HEK293 (cell line): ENCODE measurements at regions not wholly inside any gene's neighbourhood (a gene's known extent, or its start where the extent isn't known, plus 50 kb on each side); places are given as distances from the start of the nearest gene placed in this dataset.

Source experiments
- CTCF ChIA-PET: fragments of 350-600 bp; formaldehyde crosslinking; extraction: SDS; loops from one replicate; lab custom pipeline; 2021; ENCODE audit warnings: antibody characterized with exemption; lab: Yijun Ruan, JAX
- POLR2A ChIA-PET: fragments of 300-600 bp; formaldehyde crosslinking; extraction: SDS; loops from one replicate; lab custom pipeline; 2020; ENCODE audit warnings: antibody characterized with exemption, inconsistent platforms; lab: Yijun Ruan, JAX
- H3K27ac ChIP-seq: fragments of 200-500 bp; sonication (Bioruptor generic); 2 replicates; pipeline ENCODE4 v1.5.1; 2014; ENCODE audit warnings: low read depth, low read length, control low read depth, inconsistent platforms; ENCODE audit errors: extremely low read depth
- H3K36me3 ChIP-seq, 2 experiments: fragments of 200-500 bp in 1 of 2; sonication (Bioruptor generic) in 1 of 2; 1 replicate in 1 of 2; 2 replicates in 1 of 2; pipeline ENCODE4 v1.5.1; 2014 to 2017; ENCODE audit warnings: inconsistent platforms in 2 of 2, low read length in 2 of 2; ENCODE audit not compliant: control insufficient read depth in 2 of 2, insufficient read depth in 1 of 2
- H3K4me1 ChIP-seq: fragments of 200-500 bp; sonication (Bioruptor generic); 2 replicates; pipeline ENCODE4 v1.5.1; 2014; ENCODE audit warnings: mild to moderate bottlenecking, low read length, inconsistent platforms; ENCODE audit not compliant: control insufficient read depth, insufficient read depth
- H3K4me3 ChIP-seq: 2 replicates; pipeline ENCODE4 v1.5.1; 2011; ENCODE audit warnings: low read depth, mild to moderate bottlenecking, control low read depth, low read length, moderate library complexity
- H3K9me3 ChIP-seq: fragments of 200-500 bp; sonication (Bioruptor generic); 2 replicates; pipeline ENCODE4 v1.5.1; 2014; ENCODE audit warnings: low read depth, low read length, inconsistent platforms; ENCODE audit not compliant: control insufficient read depth, insufficient read depth
- BCL6B ChIP-seq: fragments of 450-650 bp; formaldehyde crosslinking; IDR thresholded peaks from 2 replicates; pipeline ENCODE4 v1.5.1; 2017; ENCODE audit warnings: missing biosample characterization, missing genetic modification characterization
- IKZF3 ChIP-seq: fragments of 450-650 bp; IDR thresholded peaks from 2 replicates; pipeline ENCODE4 v1.5.0; 2018; ENCODE audit warnings: missing biosample characterization, mild to moderate bottlenecking, missing genetic modification characterization, moderate library complexity
- OVOL3 ChIP-seq: fragments of 450-650 bp; formaldehyde crosslinking; IDR thresholded peaks from 2 replicates; pipeline ENCODE4 v1.5.1; 2016; ENCODE audit warnings: missing biosample characterization, missing genetic modification characterization
- ZBTB7A ChIP-seq: fragments of 450-650 bp; formaldehyde crosslinking; IDR thresholded peaks from 2 replicates; pipeline ENCODE4 v1.5.1; 2016; ENCODE audit warnings: low read depth, missing biosample characterization, missing genetic modification characterization
- ZNF274 ChIP-seq, 2 experiments: fragments of 200-500 bp in 1 of 2; fragments of 450-650 bp in 1 of 2; sonication (Bioruptor generic) in 1 of 2; formaldehyde crosslinking in 1 of 2; IDR thresholded peaks; 2 replicates each; pipeline versions ENCODE4 v1.5.1 to v1.6.1; 2014 to 2016; ENCODE audit warnings: borderline replicate concordance in 1 of 2, inconsistent platforms in 1 of 2, low read length in 1 of 2, missing biosample characterization in 1 of 2, missing genetic modification characterization in 1 of 2
- ZNF280C ChIP-seq: fragments of 450-650 bp; formaldehyde crosslinking; IDR thresholded peaks from 2 replicates; pipeline ENCODE4 v1.5.1; 2016; ENCODE audit warnings: missing biosample characterization, missing genetic modification characterization
- ZNF324 ChIP-seq: fragments of 450-650 bp; formaldehyde crosslinking; IDR thresholded peaks from 2 replicates; pipeline ENCODE4 v1.5.1; 2016; ENCODE audit warnings: missing biosample characterization, missing genetic modification characterization
- ZNF350 ChIP-seq: fragments of 450-650 bp; formaldehyde crosslinking; IDR thresholded peaks from 2 replicates; pipeline ENCODE4 v1.5.0; 2017; ENCODE audit warnings: missing biosample characterization, mild to moderate bottlenecking, missing genetic modification characterization
- ZNF391 ChIP-seq: fragments of 450-650 bp; formaldehyde crosslinking; IDR thresholded peaks from 2 replicates; pipeline ENCODE4 v1.5.1; 2016; ENCODE audit warnings: low read depth, missing biosample characterization, missing genetic modification characterization, borderline replicate concordance
- ZNF488 ChIP-seq: fragments of 450-650 bp; formaldehyde crosslinking; IDR thresholded peaks from 2 replicates; pipeline ENCODE4 v1.5.1; 2016; ENCODE audit warnings: missing biosample characterization, missing genetic modification characterization
- ZNF580 ChIP-seq: fragments of 450-650 bp; formaldehyde crosslinking; IDR thresholded peaks from 2 replicates; pipeline ENCODE4 v1.5.1; 2016; ENCODE audit warnings: missing biosample characterization, missing genetic modification characterization
- ZNF654 ChIP-seq: fragments of 450-650 bp; formaldehyde crosslinking; IDR thresholded peaks from 2 replicates; pipeline ENCODE4 v1.5.1; 2016; ENCODE audit warnings: low read depth, missing biosample characterization, missing genetic modification characterization
- ZNF747 ChIP-seq: fragments of 450-650 bp; formaldehyde crosslinking; IDR thresholded peaks from 2 replicates; pipeline ENCODE4 v1.5.1; 2016; ENCODE audit warnings: missing biosample characterization, missing genetic modification characterization
- TF ChIP-seq, protein P1 (sequence below): fragments of 450-650 bp; formaldehyde crosslinking; IDR thresholded peaks from 2 replicates; pipeline ENCODE4 v1.5.1; 2016; ENCODE audit warnings: missing biosample characterization, missing genetic modification characterization
- TF ChIP-seq, protein P2 (sequence below): fragments of 450-650 bp; formaldehyde crosslinking; IDR thresholded peaks from 2 replicates; pipeline ENCODE4 v1.5.1; 2016; ENCODE audit warnings: missing biosample characterization, missing genetic modification characterization
- TF ChIP-seq, protein P3 (sequence below): fragments of 450-650 bp; IDR thresholded peaks from 2 replicates; pipeline ENCODE4 v1.5.1; 2018; ENCODE audit warnings: missing biosample characterization, missing genetic modification characterization

GRCh38 chr10:10156917-10157600 is 860.6 kb upstream of the CELF2 start (continued):
- TF ChIP-seq, protein P1, sequence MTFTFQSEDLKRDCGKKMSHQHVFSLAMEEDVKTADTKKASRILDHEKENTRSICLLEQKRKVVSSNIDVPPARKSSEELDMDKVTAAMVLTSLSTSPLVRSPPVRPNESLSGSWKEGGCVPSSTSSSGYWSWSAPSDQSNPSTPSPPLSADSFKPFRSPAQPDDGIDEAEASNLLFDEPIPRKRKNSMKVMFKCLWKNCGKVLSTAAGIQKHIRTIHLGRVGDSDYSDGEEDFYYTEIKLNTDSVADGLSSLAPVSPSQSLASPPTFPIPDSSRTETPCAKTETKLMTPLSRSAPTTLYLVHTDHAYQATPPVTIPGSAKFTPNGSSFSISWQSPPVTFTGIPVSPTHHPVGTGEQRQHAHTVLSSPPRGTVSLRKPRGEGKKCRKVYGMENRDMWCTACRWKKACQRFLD (tag by site-specific recombination): no peak
- TF ChIP-seq OVOL3 (tag by site-specific recombination) (no peak), ZNF274 (IDR thresholded peaks at IDR 0.05; ENCODE audit: low read length) (no peak), ZNF274 (tag by site-specific recombination; IDR thresholded peaks at IDR 0.05; ENCODE audit: borderline replicate concordance) (no peak)

DNA sequence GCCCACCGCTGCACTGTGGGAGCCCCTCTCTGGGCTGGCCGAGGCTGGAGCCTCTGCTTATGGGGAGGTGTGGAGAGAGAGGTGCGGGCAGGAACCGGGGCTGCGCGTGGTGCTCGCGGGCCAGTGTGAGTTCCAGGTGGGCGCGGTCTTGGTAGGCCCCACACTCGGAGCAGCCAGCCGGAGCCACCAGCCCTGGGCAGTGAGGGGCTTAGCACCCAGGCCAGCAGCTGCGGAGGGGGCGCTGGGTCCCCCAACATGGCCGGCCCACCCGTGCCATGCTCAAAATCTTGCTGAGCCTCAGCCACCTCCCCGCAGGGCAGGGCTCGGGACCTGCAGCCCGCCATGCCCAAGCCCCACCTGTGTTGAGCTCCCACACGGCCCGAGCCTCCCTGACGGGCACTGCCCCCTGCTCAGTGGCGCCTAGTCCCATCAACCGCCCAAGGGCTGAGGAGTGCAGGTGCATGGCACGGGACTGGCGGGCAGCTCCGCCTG is 856.8 kb upstream of the CELF2 start:
- no peaks in the 10 kb centered on the region for H3K4me1 ChIP-seq
- CTCF ChIA-PET: no interaction called here
- H3K27ac ChIP-seq: no peak overlapping the region
- POLR2A ChIA-PET: no interaction called here
- TF ChIP-seq ZNF350: no peak
- no peak for TF ChIP-seq ZNF488 (tag by site-specific recombination)
- TF ChIP-seq ZNF391 (tag by site-specific recombination): no peak
- no peak for TF ChIP-seq BCL6B (tag by site-specific recombination)
- TF ChIP-seq ZBTB7A (tag by site-specific recombination): no peak
- TF ChIP-seq, all 188 proteins: peak for 0
- Histone ChIP-seq H3K9me3 (no peaks in the 10 kb centered on the region), H3K36me3 (no peaks in the 10 kb centered on the region), H3K4me3 (no peak overlapping the region)

GRCh38 chr10:10164848-10165247 is 852.8 kb upstream of the CELF2 start:
- H3K4me1 ChIP-seq: no peaks in the 10 kb centered on the region
- no peak for TF ChIP-seq ZNF747
- TF ChIP-seq ZNF280C (tag by site-specific recombination): no peak
- H3K4me3 ChIP-seq: no peak overlapping the region
- no peaks in the 10 kb centered on the region for H3K36me3 ChIP-seq
- H3K27ac ChIP-seq: no peak overlapping the region
- POLR2A ChIA-PET: no interaction called here
- CTCF ChIA-PET: interaction anchor here (0.6 kb wide), 1 partner anchor 11 kb away, joined by 3 read pairs; no protein-coding TSS in a partner anchor
- H3K9me3 ChIP-seq: no peaks in the 10 kb centered on the region

GRCh38 chr10:10165415-10165814 is 852.3 kb upstream of the CELF2 start:
- ChIA-PET CTCF (interaction anchor here (0.6 to 0.7 kb wide), 3 partner anchors 11 to 1120 kb away, joined by 3 to 4 read pairs (median 3); no protein-coding TSS in a partner anchor), POLR2A (no interaction called here)
- Histone ChIP-seq H3K9me3 (no peaks in the 10 kb centered on the region), H3K36me3 (no peaks in the 10 kb centered on the region), H3K4me1 (no peaks in the 10 kb centered on the region), H3K4me3 (no peak overlapping the region), H3K27ac (no peak overlapping the region)
- TF ChIP-seq, protein P2, sequence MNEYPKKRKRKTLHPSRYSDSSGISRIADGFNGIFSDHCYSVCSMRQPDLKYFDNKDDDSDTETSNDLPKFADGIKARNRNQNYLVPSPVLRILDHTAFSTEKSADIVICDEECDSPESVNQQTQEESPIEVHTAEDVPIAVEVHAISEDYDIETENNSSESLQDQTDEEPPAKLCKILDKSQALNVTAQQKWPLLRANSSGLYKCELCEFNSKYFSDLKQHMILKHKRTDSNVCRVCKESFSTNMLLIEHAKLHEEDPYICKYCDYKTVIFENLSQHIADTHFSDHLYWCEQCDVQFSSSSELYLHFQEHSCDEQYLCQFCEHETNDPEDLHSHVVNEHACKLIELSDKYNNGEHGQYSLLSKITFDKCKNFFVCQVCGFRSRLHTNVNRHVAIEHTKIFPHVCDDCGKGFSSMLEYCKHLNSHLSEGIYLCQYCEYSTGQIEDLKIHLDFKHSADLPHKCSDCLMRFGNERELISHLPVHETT (tag by site-specific recombination): no peak
- TF ChIP-seq IKZF3 (tag by site-specific recombination) (no peak), ZNF654 (no peak), ZNF580 (no peak), ZNF324 (no peak)
- TF ChIP-seq, protein P3, sequence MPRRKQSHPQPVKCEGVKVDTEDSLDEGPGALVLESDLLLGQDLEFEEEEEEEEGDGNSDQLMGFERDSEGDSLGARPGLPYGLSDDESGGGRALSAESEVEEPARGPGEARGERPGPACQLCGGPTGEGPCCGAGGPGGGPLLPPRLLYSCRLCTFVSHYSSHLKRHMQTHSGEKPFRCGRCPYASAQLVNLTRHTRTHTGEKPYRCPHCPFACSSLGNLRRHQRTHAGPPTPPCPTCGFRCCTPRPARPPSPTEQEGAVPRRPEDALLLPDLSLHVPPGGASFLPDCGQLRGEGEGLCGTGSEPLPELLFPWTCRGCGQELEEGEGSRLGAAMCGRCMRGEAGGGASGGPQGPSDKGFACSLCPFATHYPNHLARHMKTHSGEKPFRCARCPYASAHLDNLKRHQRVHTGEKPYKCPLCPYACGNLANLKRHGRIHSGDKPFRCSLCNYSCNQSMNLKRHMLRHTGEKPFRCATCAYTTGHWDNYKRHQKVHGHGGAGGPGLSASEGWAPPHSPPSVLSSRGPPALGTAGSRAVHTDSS (tag by site-specific recombination): no peak
- TF ChIP-seq, all 188 proteins: peak for 0
